A673 (cell line): ENCODE measurements at regions not wholly inside any gene's neighbourhood (a gene's known extent, or its start where the extent isn't known, plus 50 kb on each side); places are given as distances from the start of the nearest gene placed in this dataset.

Experiments used
- CTCF ChIP-seq: fragments of 300-800, 200-600 bp; sonication (generic); conservative IDR thresholded peaks from 2 replicates; pipeline ENCODE4 v1.5.1; 2017; ENCODE audit warnings: low read depth, mild to moderate bottlenecking, antibody characterized with exemption, low read length, moderate library complexity, mixed read lengths
- EZH2 ChIP-seq: fragments of 200-600 bp; sonication (generic); IDR thresholded peaks from 2 replicates; pipeline ENCODE4 v1.6.1; 2017; ENCODE audit warnings: borderline replicate concordance, low read depth, mild to moderate bottlenecking, mixed read lengths, antibody characterized with exemption, low read length; ENCODE audit not compliant: poor library complexity, severe bottlenecking

GRCh38 chr10:28429045-28429444 lies 103.9 kb upstream of the WAC start:
- no peak for TF ChIP-seq CTCF
- no peak for TF ChIP-seq EZH2
